ENCODE measurements at regions not wholly inside any gene's neighbourhood (a gene's known extent, or its start where the extent isn't known, plus 50 kb on each side); places are given as distances from the start of the nearest gene placed in this dataset.

- TF ChIP-seq CTCF (conservative IDR thresholded peaks at IDR 0.05) (no peak), ZFX (IDR thresholded peaks at IDR 0.05) (no peak)
Measured at GRCh38 chr20:41747226-41747625, 129.0 kb upstream of the CHD6 start.

All from C4-2B (cell line).